Mucosa of descending colon (tissue), 3 donors: ENCODE measurements at regions not wholly inside any gene's neighbourhood (a gene's known extent, or its start where the extent isn't known, plus 50 kb on each side); places are given as distances from the start of the nearest gene placed in this dataset.

Experiments used
- ATAC-seq: fragments of 200-7000 bp; cut with Tn5 transposase; one replicate; pipeline ENCODE4 v1.9.1; 2020; ENCODE audit warnings: mild to moderate bottlenecking, moderate library complexity
- DNase-seq, 3 donors: peaks; one replicate each; pipeline ENCODE4 v3.0.0-alpha.2; 2020
- H3K36me3 ChIP-seq: fragments of 200-600 bp; one replicate; pipeline ENCODE4 v1.8.0; 2021; ENCODE audit warnings: low read depth, mild to moderate bottlenecking
- H3K4me1 ChIP-seq: fragments of 200-600 bp; one replicate; pipeline ENCODE4 v1.8.0; 2021; ENCODE audit warnings: low read depth, mild to moderate bottlenecking
- H3K4me3 ChIP-seq: fragments of 200-600 bp; one replicate; pipeline ENCODE4 v1.8.0; 2021; ENCODE audit warnings: mild to moderate bottlenecking
- H3K9me3 ChIP-seq: fragments of 200-600 bp; one replicate; pipeline ENCODE4 v1.8.0; 2021; ENCODE audit warnings: mild to moderate bottlenecking
- intact Hi-C, 2 donors: fragments of 100-400 bp; cut with DNase I in 1 of 2; cut with micrococcal nuclease in 1 of 2; formaldehyde crosslinking; loops; one replicate each; pipeline versions ENCODE4 v1.11.0 to v1.11.1; 2022; cut with DNase I, micrococcal nuclease
- TF ChIP-seq, protein P1 (sequence below): fragments of 200-600 bp; IDR thresholded peaks from one replicate; pipeline ENCODE4 v1.8.0; 2022; ENCODE audit warnings: antibody characterized with exemption, mild to moderate bottlenecking
- donor health status: DM: no; HTN: no; CAD: no; lungs with moderate emphysema.
- donor health status: DM: no; HTN: no; CAD: no.
- donor health status: DM: no; HTN: yes; CAD: no.

DNA sequence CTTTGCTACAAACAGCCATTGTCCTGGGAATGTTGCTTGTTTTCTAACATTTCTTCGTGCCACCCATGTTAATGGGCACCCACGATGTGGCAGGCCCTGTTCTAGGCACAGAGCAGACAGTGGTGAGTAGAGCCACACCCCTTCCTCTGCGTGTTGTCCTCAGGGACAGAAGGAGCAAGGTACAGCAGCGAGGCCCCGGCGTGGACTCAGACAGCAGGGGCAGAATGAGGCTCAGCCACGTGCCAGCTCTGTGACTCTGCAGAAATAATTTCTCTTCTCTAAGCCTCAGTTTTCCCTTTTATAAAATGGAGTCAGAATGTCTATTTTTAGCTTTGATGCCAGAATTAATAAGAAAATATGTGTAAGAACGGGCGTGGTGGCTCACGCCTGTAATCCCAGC lies 401.7 kb downstream of the TSN start:
- ATAC-seq: no peak
- TF ChIP-seq, protein P1, sequence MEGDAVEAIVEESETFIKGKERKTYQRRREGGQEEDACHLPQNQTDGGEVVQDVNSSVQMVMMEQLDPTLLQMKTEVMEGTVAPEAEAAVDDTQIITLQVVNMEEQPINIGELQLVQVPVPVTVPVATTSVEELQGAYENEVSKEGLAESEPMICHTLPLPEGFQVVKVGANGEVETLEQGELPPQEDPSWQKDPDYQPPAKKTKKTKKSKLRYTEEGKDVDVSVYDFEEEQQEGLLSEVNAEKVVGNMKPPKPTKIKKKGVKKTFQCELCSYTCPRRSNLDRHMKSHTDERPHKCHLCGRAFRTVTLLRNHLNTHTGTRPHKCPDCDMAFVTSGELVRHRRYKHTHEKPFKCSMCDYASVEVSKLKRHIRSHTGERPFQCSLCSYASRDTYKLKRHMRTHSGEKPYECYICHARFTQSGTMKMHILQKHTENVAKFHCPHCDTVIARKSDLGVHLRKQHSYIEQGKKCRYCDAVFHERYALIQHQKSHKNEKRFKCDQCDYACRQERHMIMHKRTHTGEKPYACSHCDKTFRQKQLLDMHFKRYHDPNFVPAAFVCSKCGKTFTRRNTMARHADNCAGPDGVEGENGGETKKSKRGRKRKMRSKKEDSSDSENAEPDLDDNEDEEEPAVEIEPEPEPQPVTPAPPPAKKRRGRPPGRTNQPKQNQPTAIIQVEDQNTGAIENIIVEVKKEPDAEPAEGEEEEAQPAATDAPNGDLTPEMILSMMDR: no peak
- Histone ChIP-seq H3K4me3 (no peak overlapping the region), H3K9me3 (no peaks in the 10 kb centered on the region), H3K4me1 (no peaks in the 10 kb centered on the region), H3K36me3 (no peaks in the 10 kb centered on the region)
- intact Hi-C loops: no loop called here
- DNase-seq: no peak

- H3K4me3 ChIP-seq: no peak overlapping the region
- no peak for DNase-seq
- no peaks in the 10 kb centered on the region for H3K9me3 ChIP-seq
- no peaks in the 10 kb centered on the region for H3K36me3 ChIP-seq
- no peaks in the 10 kb centered on the region for H3K4me1 ChIP-seq
- intact Hi-C loops: no loop called here
- no peak for ATAC-seq
- TF ChIP-seq, protein P1: no peak
These were observed 408.2 kb downstream of the TSN start for GRCh38 chr2:122163617-122164016.

- H3K4me1 ChIP-seq: no peaks in the 10 kb centered on the region
- DNase-seq (no peak), ATAC-seq (no peak)
- H3K9me3 ChIP-seq: no peaks in the 10 kb centered on the region
- intact Hi-C loops: no loop called here
- TF ChIP-seq, protein P1: no peak
- H3K4me3 ChIP-seq: no peak overlapping the region
- H3K36me3 ChIP-seq: no peaks in the 10 kb centered on the region
These were observed 409.5 kb downstream of the TSN start for GRCh38 chr2:122164964-122165363.

GRCh38 chr2:122166820-122167219 lies 411.4 kb downstream of the TSN start:
- DNase-seq: no peak
- H3K9me3 ChIP-seq: no peaks in the 10 kb centered on the region
- intact Hi-C loops: no loop called here
- TF ChIP-seq, protein P1: no peak
- H3K36me3 ChIP-seq: no peaks in the 10 kb centered on the region
- no peak for ATAC-seq
- H3K4me3 ChIP-seq: no peak overlapping the region
- no peaks in the 10 kb centered on the region for H3K4me1 ChIP-seq

DNA sequence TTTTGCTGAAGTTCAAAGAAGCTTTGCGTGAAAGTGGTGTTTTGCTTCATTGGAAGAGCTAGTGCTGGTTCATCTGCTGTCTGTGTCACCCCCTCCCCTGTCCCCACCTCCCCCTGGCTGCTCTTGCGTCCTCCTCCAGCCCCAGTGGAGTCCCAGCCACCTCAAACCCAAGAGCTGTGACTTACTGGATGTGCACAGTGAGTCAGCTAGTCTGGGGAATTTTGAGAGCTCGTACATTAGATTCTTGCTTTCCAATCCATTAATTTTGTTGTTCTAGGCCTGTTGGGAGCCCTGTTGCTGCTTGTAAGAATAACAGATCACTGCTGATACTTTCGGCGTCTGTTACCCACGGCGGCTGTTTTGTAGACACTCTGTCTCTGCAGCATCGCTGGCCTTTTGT lies 412.1 kb downstream of the TSN start:
- ATAC-seq: no peak

More for the DNA sequence above, 412.1 kb downstream of the TSN start:
- intact Hi-C loops: no loop called here
- Histone ChIP-seq H3K36me3 (no peaks in the 10 kb centered on the region), H3K4me3 (no peak overlapping the region), H3K9me3 (no peaks in the 10 kb centered on the region), H3K4me1 (no peaks in the 10 kb centered on the region)
- TF ChIP-seq, protein P1: no peak
- DNase-seq: no peak
